DOHH2 (cell line): ENCODE measurements at regions not wholly inside any gene's neighbourhood (a gene's known extent, or its start where the extent isn't known, plus 50 kb on each side); places are given as distances from the start of the nearest gene placed in this dataset.

ENCODE experiments used
- H3F3A ChIP-seq: fragments of 200-600 bp; sonication (generic), shearing (Covaris generic); 2 replicates; pipeline ENCODE4 v1.6.0; 2016; ENCODE audit warnings: antibody characterized with exemption, mild to moderate bottlenecking; ENCODE audit not compliant: control insufficient read depth, insufficient read depth
- H3K27ac ChIP-seq: fragments of 200-600 bp; sonication (generic); 2 replicates; pipeline ENCODE4 v1.5.1; 2014; ENCODE audit warnings: low read depth, mild to moderate bottlenecking, low read length, moderate library complexity
- H3K27me3 ChIP-seq: fragments of 200-600 bp; sonication (generic); 2 replicates; pipeline ENCODE4 v1.6.1; 2014; ENCODE audit warnings: mild to moderate bottlenecking, low read length, mixed read lengths; ENCODE audit not compliant: control insufficient read depth
- H3K36me3 ChIP-seq: fragments of 200-600 bp; sonication (generic); 2 replicates; pipeline ENCODE4 v1.6.1; 2014; ENCODE audit warnings: mild to moderate bottlenecking, low read length, moderate library complexity, mixed read lengths; ENCODE audit not compliant: control insufficient read depth
- H3K4me1 ChIP-seq: fragments of 200-600 bp; sonication (generic); 2 replicates; pipeline ENCODE4 v1.6.1; 2014; ENCODE audit warnings: mild to moderate bottlenecking, low read length, mixed read lengths; ENCODE audit not compliant: control insufficient read depth
- H3K4me2 ChIP-seq: fragments of 200-600 bp; sonication (generic); 2 replicates; pipeline ENCODE4 v1.6.0; 2014; ENCODE audit warnings: mild to moderate bottlenecking, low read length, moderate library complexity
- H3K4me3 ChIP-seq: fragments of 200-600 bp; sonication (generic); 2 replicates; pipeline ENCODE4 v1.5.1; 2014; ENCODE audit warnings: mild to moderate bottlenecking, low read length, mixed read lengths
- H3K79me2 ChIP-seq: fragments of 200-600 bp; sonication (generic); 2 replicates; pipeline ENCODE4 v1.6.1; 2014; ENCODE audit warnings: mild to moderate bottlenecking, low read length, mixed read lengths; ENCODE audit not compliant: control insufficient read depth
- H3K9me2 ChIP-seq: fragments of 200-600 bp; sonication (generic); replicated peaks from 2 replicates; pipeline ENCODE4 v1.6.1; 2014; ENCODE audit warnings: mild to moderate bottlenecking, low read length, mixed read lengths; ENCODE audit not compliant: control insufficient read depth
- H3K9me3 ChIP-seq: fragments of 200-600 bp; sonication (generic); 2 replicates; pipeline ENCODE4 v1.6.1; 2014; ENCODE audit warnings: antibody characterized with exemption, low read length, mixed read lengths; ENCODE audit not compliant: control insufficient read depth, insufficient read depth
- H4K20me1 ChIP-seq: fragments of 200-600 bp; sonication (generic); 2 replicates; pipeline ENCODE4 v1.6.0; 2014; ENCODE audit warnings: low read depth, mild to moderate bottlenecking, antibody characterized with exemption, low read length, moderate library complexity; ENCODE audit not compliant: control insufficient read depth, insufficient read depth
- EZH2phosphoT487 ChIP-seq: fragments of 200-600 bp; sonication (generic); IDR thresholded peaks from 2 replicates; pipeline ENCODE4 v1.6.1; 2017; ENCODE audit warnings: borderline replicate concordance, mild to moderate bottlenecking, antibody characterized with exemption, low read length, moderate library complexity, mixed read lengths
- TF ChIP-seq, protein P1 (sequence below): fragments of 200-600 bp; sonication (generic); IDR thresholded peaks from one replicate; pipeline ENCODE4 v1.5.1; 2014; ENCODE audit warnings: antibody characterized with exemption, mild to moderate bottlenecking, low read depth, low read length; ENCODE audit not compliant: poor library complexity, severe bottlenecking

GRCh38 chr2:57848723-57849122 is 197.9 kb upstream of the VRK2 start:
- Histone ChIP-seq H3K27me3 (no peaks in the 10 kb centered on the region), H3K79me2 (no peaks in the 10 kb centered on the region), H3K4me2 (no peak overlapping the region), H4K20me1 (no peaks in the 10 kb centered on the region), H3K9me2 (no peaks in the 10 kb centered on the region), H3K4me1 (no peaks in the 10 kb centered on the region), H3K27ac (no peak overlapping the region), H3K9me3 (no peaks in the 10 kb centered on the region), H3K36me3 (no peaks in the 10 kb centered on the region), H3F3A (no peaks in the 10 kb centered on the region), H3K4me3 (no peak overlapping the region)
- TF ChIP-seq, protein P1, sequence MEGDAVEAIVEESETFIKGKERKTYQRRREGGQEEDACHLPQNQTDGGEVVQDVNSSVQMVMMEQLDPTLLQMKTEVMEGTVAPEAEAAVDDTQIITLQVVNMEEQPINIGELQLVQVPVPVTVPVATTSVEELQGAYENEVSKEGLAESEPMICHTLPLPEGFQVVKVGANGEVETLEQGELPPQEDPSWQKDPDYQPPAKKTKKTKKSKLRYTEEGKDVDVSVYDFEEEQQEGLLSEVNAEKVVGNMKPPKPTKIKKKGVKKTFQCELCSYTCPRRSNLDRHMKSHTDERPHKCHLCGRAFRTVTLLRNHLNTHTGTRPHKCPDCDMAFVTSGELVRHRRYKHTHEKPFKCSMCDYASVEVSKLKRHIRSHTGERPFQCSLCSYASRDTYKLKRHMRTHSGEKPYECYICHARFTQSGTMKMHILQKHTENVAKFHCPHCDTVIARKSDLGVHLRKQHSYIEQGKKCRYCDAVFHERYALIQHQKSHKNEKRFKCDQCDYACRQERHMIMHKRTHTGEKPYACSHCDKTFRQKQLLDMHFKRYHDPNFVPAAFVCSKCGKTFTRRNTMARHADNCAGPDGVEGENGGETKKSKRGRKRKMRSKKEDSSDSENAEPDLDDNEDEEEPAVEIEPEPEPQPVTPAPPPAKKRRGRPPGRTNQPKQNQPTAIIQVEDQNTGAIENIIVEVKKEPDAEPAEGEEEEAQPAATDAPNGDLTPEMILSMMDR, result no peak
- TF ChIP-seq EZH2phosphoT487, result no peak

DNA sequence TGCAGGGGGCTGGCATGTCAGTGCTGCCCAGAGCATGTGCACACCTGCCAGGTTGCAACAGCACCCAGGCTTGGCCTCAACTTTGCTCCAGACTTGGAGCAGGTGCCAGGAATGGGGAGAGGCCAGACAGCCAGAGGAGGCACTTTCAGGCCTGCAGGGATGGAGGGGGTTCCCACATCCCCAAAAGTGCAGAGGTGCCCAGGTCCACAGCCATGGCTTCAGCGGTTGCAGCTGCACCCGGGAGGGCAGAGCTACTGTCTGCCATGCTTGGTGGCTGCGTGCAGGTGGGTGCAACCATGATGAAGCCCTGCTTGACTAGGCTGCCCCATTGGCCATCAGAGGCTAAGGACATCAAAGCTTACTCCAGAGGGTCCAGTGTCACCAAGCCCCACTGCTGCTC is 196.8 kb upstream of the VRK2 start:
- Histone ChIP-seq H3K4me2 (no peak overlapping the region), H4K20me1 (no peaks in the 10 kb centered on the region), H3F3A (no peaks in the 10 kb centered on the region), H3K4me3 (no peak overlapping the region), H3K27me3 (no peaks in the 10 kb centered on the region), H3K79me2 (no peaks in the 10 kb centered on the region), H3K9me3 (no peaks in the 10 kb centered on the region), H3K27ac (no peak overlapping the region), H3K9me2 (no peaks in the 10 kb centered on the region), H3K36me3 (no peaks in the 10 kb centered on the region), H3K4me1 (no peaks in the 10 kb centered on the region)
- TF ChIP-seq, protein P1, result no peak
- TF ChIP-seq EZH2phosphoT487, result no peak

DNA sequence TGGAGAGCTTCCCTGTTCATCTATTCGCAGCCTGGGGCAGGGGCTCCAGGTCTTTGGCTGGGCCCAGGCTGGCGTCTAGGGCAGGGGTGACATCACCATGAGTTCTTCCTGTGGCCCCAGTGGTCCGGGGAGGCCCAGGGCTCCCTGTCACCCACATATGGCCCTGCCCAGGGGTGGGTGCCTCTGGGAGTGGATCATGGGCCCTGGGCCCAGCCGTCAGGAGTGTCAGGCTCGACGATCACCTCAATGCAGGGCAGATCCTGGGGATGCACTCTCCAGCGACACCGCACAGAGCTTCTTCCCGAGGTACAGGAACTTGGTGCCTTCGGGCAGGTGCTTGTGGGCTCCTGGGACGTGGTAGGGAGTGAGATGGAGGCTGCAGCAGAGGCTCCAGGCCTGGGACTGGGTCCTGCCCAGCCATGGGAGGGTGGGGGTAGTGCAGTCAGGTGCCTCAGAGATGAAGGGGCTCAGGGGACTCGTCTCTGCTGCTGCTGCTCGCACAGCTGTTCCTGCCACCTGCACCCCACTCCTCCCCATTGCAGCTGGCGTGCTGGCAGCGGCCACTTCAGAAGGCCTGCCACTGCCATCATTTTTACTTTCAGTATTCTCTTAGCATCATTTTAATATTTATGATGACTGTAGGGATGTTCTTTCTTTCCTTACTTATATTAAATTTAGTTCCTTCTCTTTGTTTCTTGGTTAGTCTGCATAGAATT is 196.0 kb upstream of the VRK2 start:
- Histone ChIP-seq H3K27ac (no peak overlapping the region), H3K4me2 (no peak overlapping the region), H3K36me3 (no peaks in the 10 kb centered on the region)

More for the DNA sequence above, 196.0 kb upstream of the VRK2 start:
- TF ChIP-seq, protein P1, result no peak
- TF ChIP-seq EZH2phosphoT487, result no peak
- no peaks in the 10 kb centered on the region for H3F3A ChIP-seq
- no peaks in the 10 kb centered on the region for H4K20me1 ChIP-seq
- no peaks in the 10 kb centered on the region for H3K4me1 ChIP-seq
- no peaks in the 10 kb centered on the region for H3K9me2 ChIP-seq
- H3K9me3 ChIP-seq, result no peaks in the 10 kb centered on the region
- H3K79me2 ChIP-seq, result no peaks in the 10 kb centered on the region
- no peaks in the 10 kb centered on the region for H3K27me3 ChIP-seq
- no peak overlapping the region for H3K4me3 ChIP-seq
